KMS-11 (cell line): ENCODE measurements at regions not wholly inside any gene's neighbourhood (a gene's known extent, or its start where the extent isn't known, plus 50 kb on each side); places are given as distances from the start of the nearest gene placed in this dataset.

Source experiments
- H2AFZ ChIP-seq: fragments of 200-600 bp; sonication (generic); 2 replicates; pipeline ENCODE4 v1.6.1; 2016; ENCODE audit warnings: antibody characterized with exemption, mixed run types, low read depth
- H3K27ac ChIP-seq: fragments of 200-600 bp; sonication (generic); 2 replicates; pipeline ENCODE4 v1.6.1; 2016; ENCODE audit warnings: mild to moderate bottlenecking, mixed run types
- H3K27me3 ChIP-seq: fragments of 200-600 bp; sonication (generic); 2 replicates; pipeline ENCODE4 v1.6.1; 2017; ENCODE audit warnings: mild to moderate bottlenecking, low read depth, mixed run types, moderate library complexity; ENCODE audit not compliant: insufficient read depth
- H3K36me3 ChIP-seq: fragments of 200-600 bp; sonication (generic); 2 replicates; pipeline ENCODE4 v1.6.1; 2017; ENCODE audit warnings: mild to moderate bottlenecking, mixed run types; ENCODE audit not compliant: insufficient read depth
- H3K4me1 ChIP-seq: fragments of 200-600 bp; sonication (generic); 2 replicates; pipeline ENCODE4 v1.6.1; 2016; ENCODE audit warnings: mild to moderate bottlenecking, low read depth, mixed run types; ENCODE audit not compliant: poor library complexity, severe bottlenecking
- H3K4me2 ChIP-seq: fragments of 200-600 bp; sonication (generic); 2 replicates; pipeline ENCODE4 v1.7.0; 2016; ENCODE audit warnings: mild to moderate bottlenecking, mixed run types
- H3K4me3 ChIP-seq: fragments of 200-600 bp; sonication (generic); IDR thresholded peaks from 2 replicates; pipeline ENCODE4 v1.6.1; 2017; ENCODE audit warnings: low read depth, low read length, mixed read lengths; ENCODE audit not compliant: insufficient read depth
- H3K79me2 ChIP-seq: fragments of 200-600 bp; sonication (generic); 2 replicates; pipeline ENCODE4 v1.6.1; 2016; ENCODE audit warnings: low read depth, mixed run types; ENCODE audit not compliant: insufficient read depth
- H3K9ac ChIP-seq: fragments of 200-600 bp; sonication (generic); 2 replicates; pipeline ENCODE4 v1.6.1; 2016; ENCODE audit warnings: mild to moderate bottlenecking, mixed run types
- H4K20me1 ChIP-seq: fragments of 200-600 bp; sonication (generic); 2 replicates; pipeline ENCODE4 v1.6.1; 2016; ENCODE audit warnings: mild to moderate bottlenecking, mixed run types; ENCODE audit not compliant: insufficient read depth
- TF ChIP-seq, protein P1 (sequence below): fragments of 200-600 bp; sonication (generic); conservative IDR thresholded peaks from 2 replicates; pipeline ENCODE4 v1.6.1; 2017; ENCODE audit warnings: low read depth, mild to moderate bottlenecking, antibody characterized with exemption, low read length, moderate library complexity, mixed read lengths

DNA sequence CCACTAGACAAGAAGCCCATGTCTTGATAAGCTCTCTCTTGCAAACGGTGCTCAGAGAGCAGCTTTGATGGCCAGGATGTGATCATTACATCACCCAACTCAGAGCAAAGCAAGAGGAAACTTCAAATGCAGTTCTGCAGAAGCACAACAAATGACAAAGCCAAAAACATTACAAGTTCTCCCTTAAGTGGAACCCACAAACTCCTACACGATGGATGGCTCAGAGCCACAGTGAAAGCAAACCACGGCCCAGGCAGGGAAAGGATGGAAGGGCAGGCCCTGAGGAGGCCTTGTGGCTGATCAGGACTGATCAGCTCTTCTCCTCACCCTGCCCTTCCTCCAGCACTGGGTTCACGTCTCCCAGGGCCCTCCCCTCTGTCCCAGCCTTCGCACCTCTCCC is 326.4 kb downstream of the EIPR1 start:
- Histone ChIP-seq H3K4me2 (no peak overlapping the region), H3K36me3 (no peaks in the 10 kb centered on the region), H3K9ac (no peak overlapping the region), H2AFZ (no peak overlapping the region), H3K4me1 (no peaks in the 10 kb centered on the region), H3K27ac (no peak overlapping the region), H3K79me2 (no peaks in the 10 kb centered on the region), H3K27me3 (no peaks in the 10 kb centered on the region), H3K4me3 (no peak overlapping the region), H4K20me1 (no peaks in the 10 kb centered on the region)
- TF ChIP-seq, protein P1, sequence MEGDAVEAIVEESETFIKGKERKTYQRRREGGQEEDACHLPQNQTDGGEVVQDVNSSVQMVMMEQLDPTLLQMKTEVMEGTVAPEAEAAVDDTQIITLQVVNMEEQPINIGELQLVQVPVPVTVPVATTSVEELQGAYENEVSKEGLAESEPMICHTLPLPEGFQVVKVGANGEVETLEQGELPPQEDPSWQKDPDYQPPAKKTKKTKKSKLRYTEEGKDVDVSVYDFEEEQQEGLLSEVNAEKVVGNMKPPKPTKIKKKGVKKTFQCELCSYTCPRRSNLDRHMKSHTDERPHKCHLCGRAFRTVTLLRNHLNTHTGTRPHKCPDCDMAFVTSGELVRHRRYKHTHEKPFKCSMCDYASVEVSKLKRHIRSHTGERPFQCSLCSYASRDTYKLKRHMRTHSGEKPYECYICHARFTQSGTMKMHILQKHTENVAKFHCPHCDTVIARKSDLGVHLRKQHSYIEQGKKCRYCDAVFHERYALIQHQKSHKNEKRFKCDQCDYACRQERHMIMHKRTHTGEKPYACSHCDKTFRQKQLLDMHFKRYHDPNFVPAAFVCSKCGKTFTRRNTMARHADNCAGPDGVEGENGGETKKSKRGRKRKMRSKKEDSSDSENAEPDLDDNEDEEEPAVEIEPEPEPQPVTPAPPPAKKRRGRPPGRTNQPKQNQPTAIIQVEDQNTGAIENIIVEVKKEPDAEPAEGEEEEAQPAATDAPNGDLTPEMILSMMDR = no peak

DNA sequence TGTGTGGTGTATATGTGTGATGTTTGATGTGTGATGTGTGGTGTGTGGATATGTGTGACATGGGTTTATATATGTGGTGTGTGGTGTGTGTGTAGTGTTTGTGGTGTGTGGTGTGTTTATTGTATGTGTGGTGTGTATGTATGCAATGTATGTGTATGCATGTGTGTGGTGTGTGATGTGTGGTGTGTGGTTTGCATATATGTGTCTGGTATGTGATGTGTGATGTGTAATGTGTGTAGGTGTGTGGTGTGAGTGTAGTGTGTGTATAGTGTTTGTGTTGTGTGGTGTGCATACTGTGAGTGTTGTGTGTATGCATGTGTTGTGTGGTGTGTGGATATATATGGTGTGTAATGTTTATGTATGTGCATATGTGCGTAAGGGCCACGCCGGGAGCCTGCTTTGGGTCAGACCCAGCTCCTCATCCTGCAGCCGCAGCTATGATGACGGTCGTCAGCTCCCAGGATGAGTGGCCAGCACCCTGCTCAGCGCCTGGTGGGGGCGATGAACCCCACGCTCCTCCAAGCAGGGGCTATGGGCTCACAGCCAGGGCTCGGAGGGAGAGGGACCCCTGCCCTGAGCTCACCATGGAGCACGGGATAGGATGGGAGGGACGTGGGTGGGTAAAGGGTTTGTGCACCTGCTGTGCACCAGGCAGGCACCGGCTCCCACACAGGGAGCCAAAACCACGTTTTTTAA is 331.3 kb downstream of the EIPR1 start:
- Histone ChIP-seq H3K36me3 (no peaks in the 10 kb centered on the region), H3K27me3 (no peaks in the 10 kb centered on the region), H4K20me1 (no peaks in the 10 kb centered on the region), H3K9ac (no peak overlapping the region), H3K4me1 (no peaks in the 10 kb centered on the region), H3K4me2 (no peak overlapping the region), H3K79me2 (no peaks in the 10 kb centered on the region), H3K27ac (no peak overlapping the region), H3K4me3 (no peak overlapping the region), H2AFZ (no peak overlapping the region)
- TF ChIP-seq, protein P1 = no peak

DNA sequence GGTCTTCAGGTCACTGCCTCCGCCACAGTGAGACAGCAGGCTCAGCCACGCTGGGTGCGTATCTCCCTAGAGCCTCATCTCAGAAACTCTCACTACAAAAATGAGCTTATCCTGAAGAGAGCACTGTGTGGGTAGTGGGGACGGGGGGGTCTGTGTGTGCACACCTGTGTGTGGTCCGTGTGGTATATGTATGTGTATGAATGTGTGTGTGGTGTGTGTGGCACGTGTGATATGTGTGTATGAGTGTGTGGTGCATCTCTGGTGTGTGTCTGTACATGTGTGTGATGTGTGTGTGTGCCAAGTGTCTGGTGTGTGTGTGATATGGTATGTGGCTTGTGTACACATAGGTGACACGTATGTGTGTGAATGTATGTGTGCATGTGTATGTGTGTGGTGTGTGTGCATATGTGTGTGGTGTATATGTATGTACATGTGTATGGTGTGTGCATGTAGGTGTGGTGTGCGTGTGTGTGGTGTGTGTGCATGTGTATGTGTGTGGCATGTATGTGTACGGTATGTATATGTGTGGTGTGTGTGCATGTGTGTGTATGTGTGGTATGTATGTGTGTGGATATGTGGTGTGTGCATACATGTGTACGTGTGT is 332.2 kb downstream of the EIPR1 start:
- Histone ChIP-seq H2AFZ (no peak overlapping the region), H4K20me1 (no peaks in the 10 kb centered on the region), H3K4me1 (no peaks in the 10 kb centered on the region), H3K36me3 (no peaks in the 10 kb centered on the region), H3K27me3 (no peaks in the 10 kb centered on the region), H3K4me3 (no peak overlapping the region), H3K79me2 (no peaks in the 10 kb centered on the region), H3K9ac (no peak overlapping the region), H3K4me2 (no peak overlapping the region), H3K27ac (no peak overlapping the region)
- TF ChIP-seq, protein P1 = no peak

DNA sequence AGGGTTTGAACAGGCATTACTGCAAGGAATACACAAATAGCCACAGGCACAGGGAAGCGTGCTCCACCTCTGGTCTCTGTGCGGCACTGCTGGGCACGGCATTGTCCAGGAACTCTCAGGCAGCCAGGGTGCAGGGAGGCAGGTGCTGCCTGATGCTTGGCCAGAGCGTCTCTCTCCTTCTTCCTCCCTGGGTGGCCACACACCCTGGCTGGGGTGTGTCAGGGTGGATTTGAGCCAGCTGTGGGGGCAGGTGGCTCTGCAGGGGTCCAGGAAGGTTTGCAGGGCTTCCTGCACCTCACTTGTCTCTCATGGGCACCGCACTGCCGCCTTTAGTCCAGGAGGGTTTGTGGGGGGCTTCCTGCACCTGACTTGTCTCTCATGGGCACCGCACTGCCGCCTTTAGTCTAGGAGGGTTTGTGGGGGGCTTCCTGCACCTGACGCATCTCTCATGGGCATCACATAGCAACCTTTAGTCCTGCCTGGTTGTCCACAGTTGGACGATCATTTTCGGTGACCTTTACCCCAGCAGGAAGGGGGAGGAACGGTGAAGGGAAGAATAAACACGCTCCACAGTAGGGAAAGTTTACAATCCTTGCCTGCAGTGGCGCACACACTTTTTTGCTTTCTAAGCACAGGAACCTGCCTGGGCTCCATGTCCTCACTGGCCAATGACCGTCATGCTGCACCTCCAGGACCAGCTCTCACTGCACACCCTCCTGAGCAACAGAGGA is 332.9 kb downstream of the EIPR1 start:
- no peak overlapping the region for H2AFZ ChIP-seq
- TF ChIP-seq, protein P1 = no peak
- no peak overlapping the region for H3K9ac ChIP-seq
- H3K36me3 ChIP-seq = no peaks in the 10 kb centered on the region
- H3K4me3 ChIP-seq = no peak overlapping the region
- no peaks in the 10 kb centered on the region for H4K20me1 ChIP-seq
- no peak overlapping the region for H3K4me2 ChIP-seq
- H3K27ac ChIP-seq = no peak overlapping the region
- no peaks in the 10 kb centered on the region for H3K27me3 ChIP-seq
- no peaks in the 10 kb centered on the region for H3K4me1 ChIP-seq
- no peaks in the 10 kb centered on the region for H3K79me2 ChIP-seq
